ENCODE measurements at regions not wholly inside any gene's neighbourhood (a gene's known extent, or its start where the extent isn't known, plus 50 kb on each side); places are given as distances from the start of the nearest gene placed in this dataset.

- H3K36me3 Mint-ChIP-seq (ENCODE audit: insufficient read depth in 2 of 2) = no peaks in the 10 kb centered on the region
- peaks cover 0 to 2% of the 10 kb centered on the region in 2 donors for H3K9me3 Mint-ChIP-seq
- no peak for ATAC-seq (replicated peaks in 1 of 2)
- no peak overlapping the region for H3K4me3 Mint-ChIP-seq
- no peaks in the 10 kb centered on the region for H3K4me1 Mint-ChIP-seq (ENCODE audit: low read depth)
- no peak for DNase-seq
- H3K27ac Mint-ChIP-seq = no peak overlapping the region
- H3K27me3 Mint-ChIP-seq (ENCODE audit: low read depth) = peaks cover 7% of the 10 kb centered on the region
These were observed 79.7 kb downstream of the TMEM17 start for GRCh38 chr2:62426154-62426912.

- Mint-ChIP-seq H3K27ac (no peak overlapping the region), H3K36me3 (ENCODE audit: insufficient read depth in 2 of 2) (no peaks in the 10 kb centered on the region), H3K4me1 (ENCODE audit: low read depth) (no peaks in the 10 kb centered on the region), H3K27me3 (ENCODE audit: low read depth) (peaks cover 8% of the 10 kb centered on the region), H3K9me3 (peaks cover 0 to 2% of the 10 kb centered on the region in 2 donors), H3K4me3 (no peak overlapping the region)
- DNase-seq (no peak), ATAC-seq (replicated peaks in 1 of 2) (no peak)
These were observed 80.3 kb downstream of the TMEM17 start for GRCh38 chr2:62425684-62426083.

GRCh38 chr2:62424899-62425298 lies 81.1 kb downstream of the TMEM17 start:
- ATAC-seq (replicated peaks in 1 of 2) = no peak
- no peak overlapping the region for H3K27ac Mint-ChIP-seq

GRCh38 chr2:62423883-62424458 lies 82.0 kb downstream of the TMEM17 start:
- Mint-ChIP-seq H3K27ac (no peak overlapping the region), H3K4me3 (no peak overlapping the region), H3K4me1 (ENCODE audit: low read depth) (no peaks in the 10 kb centered on the region), H3K9me3 (peaks cover 0 to 3% of the 10 kb centered on the region in 2 donors), H3K36me3 (ENCODE audit: insufficient read depth in 2 of 2) (no peaks in the 10 kb centered on the region), H3K27me3 (ENCODE audit: low read depth) (peaks cover 12% of the 10 kb centered on the region)
- ATAC-seq (replicated peaks in 1 of 2) (no peak), DNase-seq (no peak)

More at GRCh38 chr2:62424899-62425298, 81.1 kb downstream of the TMEM17 start:
- H3K4me1 Mint-ChIP-seq (ENCODE audit: low read depth) = no peaks in the 10 kb centered on the region
- H3K27me3 Mint-ChIP-seq (ENCODE audit: low read depth) = peaks cover 12% of the 10 kb centered on the region
- peaks cover 0 to 2% of the 10 kb centered on the region in 2 donors for H3K9me3 Mint-ChIP-seq
- no peak overlapping the region for H3K4me3 Mint-ChIP-seq
- H3K36me3 Mint-ChIP-seq (ENCODE audit: insufficient read depth in 2 of 2) = no peaks in the 10 kb centered on the region
- DNase-seq = no peak

GRCh38 chr2:62423235-62423634 lies 82.8 kb downstream of the TMEM17 start:
- peaks cover 0 to 3% of the 10 kb centered on the region in 2 donors for H3K9me3 Mint-ChIP-seq
- DNase-seq = no peak
- no peak overlapping the region for H3K27ac Mint-ChIP-seq
- no peak overlapping the region for H3K4me3 Mint-ChIP-seq
- H3K36me3 Mint-ChIP-seq (ENCODE audit: insufficient read depth in 2 of 2) = no peaks in the 10 kb centered on the region
- no peaks in the 10 kb centered on the region for H3K4me1 Mint-ChIP-seq (ENCODE audit: low read depth)
- ATAC-seq (replicated peaks in 1 of 2) = no peak
- peaks cover 12% of the 10 kb centered on the region for H3K27me3 Mint-ChIP-seq (ENCODE audit: low read depth)

GRCh38 chr2:62415518-62415917 lies 90.5 kb downstream of the TMEM17 start:
- Mint-ChIP-seq H3K36me3 (ENCODE audit: insufficient read depth in 2 of 2) (no peaks in the 10 kb centered on the region), H3K4me1 (ENCODE audit: low read depth) (peaks cover 18% of the 10 kb centered on the region), H3K9me3 (peaks cover 0 to 1% of the 10 kb centered on the region in 2 donors), H3K27ac (no peak overlapping the region), H3K4me3 (no peak overlapping the region), H3K27me3 (ENCODE audit: low read depth) (peaks cover 2% of the 10 kb centered on the region)
- no peak for DNase-seq
- no peak for ATAC-seq (replicated peaks in 1 of 2)

- H3K36me3 Mint-ChIP-seq (ENCODE audit: insufficient read depth in 2 of 2) = no peaks in the 10 kb centered on the region
- ATAC-seq (replicated peaks in 1 of 2) = peak; percentile 29 to 49
- no peak for DNase-seq
- H3K27me3 Mint-ChIP-seq (ENCODE audit: low read depth) = no peaks in the 10 kb centered on the region
- peaks cover 0 to 1% of the 10 kb centered on the region in 2 donors for H3K9me3 Mint-ChIP-seq
- H3K27ac Mint-ChIP-seq = no peak overlapping the region
- no peak overlapping the region for H3K4me3 Mint-ChIP-seq
- peaks cover 18% of the 10 kb centered on the region for H3K4me1 Mint-ChIP-seq (ENCODE audit: low read depth)
These were observed 91.0 kb downstream of the TMEM17 start for GRCh38 chr2:62415019-62415431.

- Mint-ChIP-seq H3K36me3 (ENCODE audit: insufficient read depth in 2 of 2) (no peaks in the 10 kb centered on the region), H3K4me1 (ENCODE audit: low read depth) (peaks cover 25% of the 10 kb centered on the region), H3K27me3 (ENCODE audit: low read depth) (no peaks in the 10 kb centered on the region), H3K4me3 (no peak overlapping the region), H3K27ac (no peak overlapping the region), H3K9me3 (no peaks in the 10 kb centered on the region)
- DNase-seq = no peak
- ATAC-seq (replicated peaks in 1 of 2) = no peak
These were observed 92.8 kb downstream of the TMEM17 start for GRCh38 chr2:62413116-62413663.

GRCh38 chr2:62412347-62412742 lies 93.7 kb downstream of the TMEM17 start:
- no peaks in the 10 kb centered on the region for H3K9me3 Mint-ChIP-seq
- H3K4me1 Mint-ChIP-seq (ENCODE audit: low read depth) = peaks cover 25% of the 10 kb centered on the region
- ATAC-seq (replicated peaks in 1 of 2) = no peak
- H3K27me3 Mint-ChIP-seq (ENCODE audit: low read depth) = no peaks in the 10 kb centered on the region
- no peaks in the 10 kb centered on the region for H3K36me3 Mint-ChIP-seq (ENCODE audit: insufficient read depth in 2 of 2)
- H3K27ac Mint-ChIP-seq = no peak overlapping the region
- H3K4me3 Mint-ChIP-seq = no peak overlapping the region
- DNase-seq = no peak

GRCh38 chr2:62410926-62411456 lies 95.0 kb downstream of the TMEM17 start:
- H3K27ac Mint-ChIP-seq = no peak overlapping the region
- H3K27me3 Mint-ChIP-seq (ENCODE audit: low read depth) = no peaks in the 10 kb centered on the region
- H3K4me3 Mint-ChIP-seq = no peak overlapping the region
- peaks cover 25% of the 10 kb centered on the region for H3K4me1 Mint-ChIP-seq (ENCODE audit: low read depth)
- DNase-seq (no peak), ATAC-seq (replicated peaks in 1 of 2) (no peak)
- no peaks in the 10 kb centered on the region for H3K36me3 Mint-ChIP-seq (ENCODE audit: insufficient read depth in 2 of 2)
- no peaks in the 10 kb centered on the region for H3K9me3 Mint-ChIP-seq

- peak in 1 of 2 donors; percentile 21 for ATAC-seq (replicated peaks in 1 of 2)
- peaks cover 21% of the 10 kb centered on the region for H3K4me1 Mint-ChIP-seq (ENCODE audit: low read depth)
These were observed 96.0 kb downstream of the TMEM17 start for GRCh38 chr2:62410015-62410453.

GRCh38 chr2:62409442-62409841 lies 96.6 kb downstream of the TMEM17 start:
- Mint-ChIP-seq H3K4me1 (ENCODE audit: low read depth) (peaks cover 16% of the 10 kb centered on the region), H3K9me3 (no peaks in the 10 kb centered on the region), H3K36me3 (ENCODE audit: insufficient read depth in 2 of 2) (no peaks in the 10 kb centered on the region), H3K27ac (no peak overlapping the region), H3K27me3 (ENCODE audit: low read depth) (no peaks in the 10 kb centered on the region), H3K4me3 (no peak overlapping the region)
- DNase-seq (no peak), ATAC-seq (replicated peaks in 1 of 2) (peak; percentile 74 to 83)

More at GRCh38 chr2:62410015-62410453, 96.0 kb downstream of the TMEM17 start:
- Mint-ChIP-seq H3K27me3 (ENCODE audit: low read depth) (no peaks in the 10 kb centered on the region), H3K27ac (no peak overlapping the region), H3K9me3 (no peaks in the 10 kb centered on the region), H3K4me3 (no peak overlapping the region), H3K36me3 (ENCODE audit: insufficient read depth in 2 of 2) (no peaks in the 10 kb centered on the region)
- no peak for DNase-seq

GRCh38 chr2:62408241-62408677 lies 97.7 kb downstream of the TMEM17 start:
- ATAC-seq (replicated peaks in 1 of 2) (no peak), DNase-seq (no peak)
- Mint-ChIP-seq H3K27ac (no peak overlapping the region), H3K36me3 (ENCODE audit: insufficient read depth in 2 of 2) (no peaks in the 10 kb centered on the region), H3K27me3 (ENCODE audit: low read depth) (no peaks in the 10 kb centered on the region), H3K4me3 (no peak overlapping the region), H3K9me3 (no peaks in the 10 kb centered on the region), H3K4me1 (ENCODE audit: low read depth) (peaks cover 16% of the 10 kb centered on the region)

All from activated T-cell treated with anti-CD3 and anti-CD28 coated beads, Interleukin-2, amount 50 U/mL, for 72 hours (primary cell).